ENCODE measurements at regions not wholly inside any gene's neighbourhood (a gene's known extent, or its start where the extent isn't known, plus 50 kb on each side); places are given as distances from the start of the nearest gene placed in this dataset.

DNA sequence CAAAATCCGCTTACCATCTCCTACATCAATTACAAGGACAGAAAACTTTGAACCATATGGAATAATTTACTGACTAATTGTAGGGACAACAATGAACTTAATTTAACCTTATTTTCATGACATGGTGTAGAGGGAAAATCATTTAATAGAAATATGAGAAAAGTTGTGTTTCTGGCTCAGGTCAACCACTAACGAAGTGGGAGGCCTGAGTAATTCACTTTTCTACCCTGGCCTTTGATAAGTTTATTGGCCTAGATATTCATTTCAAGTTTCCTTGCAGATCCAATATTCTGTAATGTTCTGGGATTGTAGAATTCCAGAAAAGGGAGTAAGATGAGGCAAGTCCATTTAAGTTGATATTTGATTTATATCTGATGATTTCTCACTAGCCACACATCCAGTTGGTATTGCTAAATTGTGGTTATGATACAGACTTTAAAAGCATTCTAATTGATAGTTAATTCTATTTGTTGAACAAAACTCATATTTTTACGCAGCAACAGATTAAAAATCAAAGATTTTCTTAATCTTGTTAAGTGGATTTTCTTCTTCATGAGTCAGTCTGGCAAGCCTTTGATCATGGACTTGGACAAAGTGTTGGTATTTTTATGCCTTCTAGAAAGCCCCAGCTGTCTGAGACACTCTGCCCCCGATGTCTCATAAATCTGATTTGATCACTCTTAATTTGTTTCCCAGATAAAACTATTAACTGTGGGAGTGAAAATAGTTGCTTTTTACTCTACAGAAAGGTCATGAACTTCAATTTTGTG is 336.5 kb downstream of the TMEM135 start:
- ATAC-seq (ENCODE audit: insufficient number of reproducible peaks, low FRiP score, low read depth) (no peak), DNase-seq (ENCODE audit: low spot score) (no peak)
- no peaks in the 10 kb centered on the region for H3K9me3 ChIP-seq
- H3K4me1 ChIP-seq (ENCODE audit: control insufficient read depth in 1 of 2, low read depth in 2 of 2), result no peaks in the 10 kb centered on the region
- H3K27me3 ChIP-seq (replicated peaks; ENCODE audit: insufficient read depth), result no peaks in the 10 kb centered on the region
- no peaks in the 10 kb centered on the region for H3K36me3 ChIP-seq
- TF ChIP-seq, protein P1, sequence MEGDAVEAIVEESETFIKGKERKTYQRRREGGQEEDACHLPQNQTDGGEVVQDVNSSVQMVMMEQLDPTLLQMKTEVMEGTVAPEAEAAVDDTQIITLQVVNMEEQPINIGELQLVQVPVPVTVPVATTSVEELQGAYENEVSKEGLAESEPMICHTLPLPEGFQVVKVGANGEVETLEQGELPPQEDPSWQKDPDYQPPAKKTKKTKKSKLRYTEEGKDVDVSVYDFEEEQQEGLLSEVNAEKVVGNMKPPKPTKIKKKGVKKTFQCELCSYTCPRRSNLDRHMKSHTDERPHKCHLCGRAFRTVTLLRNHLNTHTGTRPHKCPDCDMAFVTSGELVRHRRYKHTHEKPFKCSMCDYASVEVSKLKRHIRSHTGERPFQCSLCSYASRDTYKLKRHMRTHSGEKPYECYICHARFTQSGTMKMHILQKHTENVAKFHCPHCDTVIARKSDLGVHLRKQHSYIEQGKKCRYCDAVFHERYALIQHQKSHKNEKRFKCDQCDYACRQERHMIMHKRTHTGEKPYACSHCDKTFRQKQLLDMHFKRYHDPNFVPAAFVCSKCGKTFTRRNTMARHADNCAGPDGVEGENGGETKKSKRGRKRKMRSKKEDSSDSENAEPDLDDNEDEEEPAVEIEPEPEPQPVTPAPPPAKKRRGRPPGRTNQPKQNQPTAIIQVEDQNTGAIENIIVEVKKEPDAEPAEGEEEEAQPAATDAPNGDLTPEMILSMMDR (IDR thresholded peaks at IDR 0.05), result no peak
- no peak overlapping the region for H3K27ac ChIP-seq
- no peak overlapping the region for H3K4me3 ChIP-seq
